HG03442 (cell line): ENCODE measurements at regions not wholly inside any gene's neighbourhood (a gene's known extent, or its start where the extent isn't known, plus 50 kb on each side); places are given as distances from the start of the nearest gene placed in this dataset.

ENCODE experiments used
- ATAC-seq: cut with Tn5 transposase; IDR thresholded peaks from one replicate; pipeline ENCODE4 v1.9.1; 2021; ENCODE audit warnings: mild to moderate bottlenecking, moderate library complexity; ENCODE audit not compliant: unreplicated experiment

DNA sequence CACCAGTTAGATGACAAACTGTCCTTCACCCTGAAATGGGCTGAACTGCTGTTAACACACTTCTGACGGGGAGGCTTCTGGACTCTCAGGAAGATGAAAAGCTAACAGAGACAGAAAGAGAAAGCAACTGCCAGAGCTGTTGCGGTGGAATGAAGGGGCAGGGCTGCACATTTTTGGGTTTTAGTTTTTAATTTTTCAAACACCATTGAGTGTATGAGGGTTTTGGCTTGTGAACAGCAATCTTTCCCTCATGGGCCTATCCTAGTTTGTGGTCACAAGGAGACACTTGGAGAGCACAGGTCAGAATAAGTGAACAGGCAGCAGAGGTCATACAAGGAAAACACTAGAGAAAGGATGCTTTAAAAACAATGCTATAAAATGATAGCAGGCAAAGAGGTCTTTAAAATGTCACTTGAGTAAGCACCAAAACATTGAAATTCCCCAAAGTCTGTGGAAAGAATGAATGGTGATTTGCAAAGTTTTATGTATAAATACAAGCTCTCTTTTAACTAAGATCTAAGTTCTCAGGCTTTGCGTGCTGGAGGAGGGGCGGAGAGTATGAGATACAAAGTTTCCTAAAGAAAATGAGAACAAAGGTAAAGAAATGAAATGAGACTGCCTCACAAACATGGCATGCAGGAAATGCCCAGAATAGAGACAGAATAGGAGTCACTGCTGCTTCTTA is 101.4 kb upstream of the GLI3 start:
- ATAC-seq: no peak

GRCh38 chr7:42337225-42337905 is 100.4 kb upstream of the GLI3 start:
- no peak for ATAC-seq

DNA sequence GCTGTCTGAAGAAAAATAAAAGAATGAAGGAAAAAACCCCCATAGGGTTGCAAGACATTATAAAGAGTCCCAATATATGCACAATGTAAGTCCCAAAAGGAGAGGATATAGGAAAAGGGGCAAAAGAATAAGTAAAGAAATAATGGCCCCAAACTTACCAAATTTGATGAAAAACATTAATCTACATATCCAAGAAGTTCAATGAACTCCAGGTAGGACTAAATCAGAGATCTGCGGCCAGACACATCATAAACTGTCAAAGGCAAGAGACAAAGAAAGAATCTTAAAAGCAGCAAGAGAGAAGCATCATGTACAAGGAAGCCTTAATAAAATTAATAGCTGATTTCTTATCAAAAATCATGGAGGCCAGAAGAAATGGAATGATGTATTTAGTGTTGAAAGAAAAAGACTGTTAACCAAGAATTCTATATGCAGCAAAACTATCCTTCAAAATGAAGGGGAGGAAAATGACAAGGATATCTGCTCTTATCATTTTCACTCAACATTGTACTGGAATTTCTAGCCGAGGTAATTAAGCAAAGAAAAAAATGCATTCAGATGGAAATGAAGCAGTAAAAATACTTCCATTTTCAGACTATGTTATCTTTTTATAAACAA is 95.7 kb upstream of the GLI3 start:
- ATAC-seq: no peak

- no peak for ATAC-seq
Observed at GRCh38 chr7:42319631-42320030, 82.6 kb upstream of the GLI3 start.

- no peak for ATAC-seq
Observed at GRCh38 chr7:42315631-42316030, 78.6 kb upstream of the GLI3 start.

DNA sequence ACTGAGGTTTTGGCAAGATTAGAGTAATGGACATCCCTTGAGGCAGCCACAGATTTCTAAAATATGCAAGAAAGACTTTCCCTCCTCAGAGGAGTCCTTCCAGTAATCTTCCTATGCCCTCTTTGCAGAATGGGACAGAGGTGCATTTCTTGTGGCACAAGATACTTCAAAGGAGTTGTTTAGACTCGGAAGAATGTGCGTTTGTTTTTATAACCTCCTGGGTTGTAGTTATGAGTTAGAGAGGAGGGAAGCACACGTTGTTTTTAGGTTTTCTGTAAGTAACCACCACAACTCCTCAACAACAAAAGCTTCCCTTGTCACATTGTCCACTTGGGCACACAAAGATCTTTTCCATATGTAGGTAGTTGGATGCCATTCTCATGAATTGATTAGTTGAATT is 78.1 kb upstream of the GLI3 start:
- ATAC-seq: no peak

DNA sequence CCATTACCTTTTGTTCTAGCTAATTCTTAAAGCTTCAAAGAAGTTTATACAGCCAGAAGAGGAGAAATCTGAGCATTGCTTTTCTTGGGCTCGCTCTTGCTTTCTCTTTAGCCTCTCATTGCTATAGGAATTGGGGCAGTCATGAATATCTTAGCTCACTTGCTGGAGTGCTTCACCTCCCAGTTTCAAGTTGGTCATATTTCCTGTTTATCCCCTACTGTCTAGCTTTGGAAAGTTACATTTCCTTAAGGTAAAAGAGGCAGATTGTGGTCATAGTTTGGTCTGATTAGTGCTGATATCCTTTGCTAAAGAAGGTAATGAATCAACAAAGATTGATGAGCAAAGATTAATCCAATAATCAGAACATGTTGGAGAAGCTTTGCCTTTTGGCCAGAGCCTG is 77.7 kb upstream of the GLI3 start:
- no peak for ATAC-seq

GRCh38 chr7:42311195-42311594 is 74.2 kb upstream of the GLI3 start:
- ATAC-seq: no peak

- no peak for ATAC-seq
Observed at GRCh38 chr7:42292991-42293521, 56.0 kb upstream of the GLI3 start.

- ATAC-seq: no peak
Observed at GRCh38 chr7:42289473-42289872, 52.5 kb upstream of the GLI3 start.
